ENCODE measurements at regions not wholly inside any gene's neighbourhood (a gene's known extent, or its start where the extent isn't known, plus 50 kb on each side); places are given as distances from the start of the nearest gene placed in this dataset.

DNA sequence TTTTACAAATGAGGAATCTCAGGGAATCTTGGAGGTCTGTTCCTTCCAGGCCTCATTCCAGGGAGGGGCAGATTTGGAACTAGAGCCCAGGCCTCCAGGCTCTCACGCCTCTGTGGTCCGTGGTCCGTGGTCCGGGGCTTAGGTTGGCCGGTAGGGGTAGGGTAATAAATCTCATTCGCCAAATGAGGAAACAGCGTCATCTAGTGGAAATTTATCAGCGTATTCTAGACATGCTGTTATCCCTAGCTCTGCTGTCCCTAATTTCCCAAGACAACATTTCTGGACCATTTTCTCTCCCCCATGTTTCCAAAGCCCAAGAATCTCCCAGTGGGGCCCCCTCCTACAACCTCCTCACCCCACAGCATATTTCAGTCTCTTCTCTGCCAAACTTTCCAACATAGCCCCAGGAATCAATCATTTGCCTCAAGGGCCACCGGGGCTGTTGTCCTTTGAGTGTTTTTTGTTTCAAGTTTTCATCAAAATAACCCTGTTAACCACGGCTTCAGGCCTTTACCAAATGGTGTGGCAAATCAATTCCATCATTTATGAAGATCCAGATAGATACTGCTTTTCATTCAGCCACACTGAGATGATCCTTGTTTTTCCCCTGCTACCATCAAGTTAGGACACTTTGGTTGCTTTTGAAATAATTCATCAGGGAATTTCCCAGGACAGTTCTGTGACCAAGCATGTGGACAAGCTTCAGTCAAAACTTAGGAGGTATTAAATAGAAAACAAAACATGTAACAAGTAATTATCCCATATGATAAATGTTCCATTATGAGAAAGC, 126.8 kb downstream of the ALDH8A1 start:
- Mint-ChIP-seq H3K4me3 (no peak overlapping the region), H3K27me3 (peaks cover 3% of the 10 kb centered on the region), H3K9me3 (peaks cover 2% of the 10 kb centered on the region), H3K36me3 (ENCODE audit: low read depth) (no peaks in the 10 kb centered on the region), H3K27ac (no peak overlapping the region), H3K4me1 (ENCODE audit: low read depth) (no peaks in the 10 kb centered on the region)
- CTCF ChIA-PET = interaction anchor here (0.6 to 3.6 kb wide), 36 partner anchors 8 to 899 kb away, joined by 3 to 36 read pairs (median 4); no protein-coding TSS in a partner anchor
- ATAC-seq (peak; percentile 90), DNase-seq (peak; percentile 51)
- POLR2A ChIA-PET = no interaction called here
- intact Hi-C loops (cut with micrococcal nuclease) = loop anchor here (1.0 to 10.0 kb wide), 4 partner anchors 118 to 698 kb away; no protein-coding TSS in a partner anchor
- TF ChIP-seq, protein P1, sequence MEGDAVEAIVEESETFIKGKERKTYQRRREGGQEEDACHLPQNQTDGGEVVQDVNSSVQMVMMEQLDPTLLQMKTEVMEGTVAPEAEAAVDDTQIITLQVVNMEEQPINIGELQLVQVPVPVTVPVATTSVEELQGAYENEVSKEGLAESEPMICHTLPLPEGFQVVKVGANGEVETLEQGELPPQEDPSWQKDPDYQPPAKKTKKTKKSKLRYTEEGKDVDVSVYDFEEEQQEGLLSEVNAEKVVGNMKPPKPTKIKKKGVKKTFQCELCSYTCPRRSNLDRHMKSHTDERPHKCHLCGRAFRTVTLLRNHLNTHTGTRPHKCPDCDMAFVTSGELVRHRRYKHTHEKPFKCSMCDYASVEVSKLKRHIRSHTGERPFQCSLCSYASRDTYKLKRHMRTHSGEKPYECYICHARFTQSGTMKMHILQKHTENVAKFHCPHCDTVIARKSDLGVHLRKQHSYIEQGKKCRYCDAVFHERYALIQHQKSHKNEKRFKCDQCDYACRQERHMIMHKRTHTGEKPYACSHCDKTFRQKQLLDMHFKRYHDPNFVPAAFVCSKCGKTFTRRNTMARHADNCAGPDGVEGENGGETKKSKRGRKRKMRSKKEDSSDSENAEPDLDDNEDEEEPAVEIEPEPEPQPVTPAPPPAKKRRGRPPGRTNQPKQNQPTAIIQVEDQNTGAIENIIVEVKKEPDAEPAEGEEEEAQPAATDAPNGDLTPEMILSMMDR (IDR thresholded peaks at IDR 0.05) = peak; percentile 93

DNA sequence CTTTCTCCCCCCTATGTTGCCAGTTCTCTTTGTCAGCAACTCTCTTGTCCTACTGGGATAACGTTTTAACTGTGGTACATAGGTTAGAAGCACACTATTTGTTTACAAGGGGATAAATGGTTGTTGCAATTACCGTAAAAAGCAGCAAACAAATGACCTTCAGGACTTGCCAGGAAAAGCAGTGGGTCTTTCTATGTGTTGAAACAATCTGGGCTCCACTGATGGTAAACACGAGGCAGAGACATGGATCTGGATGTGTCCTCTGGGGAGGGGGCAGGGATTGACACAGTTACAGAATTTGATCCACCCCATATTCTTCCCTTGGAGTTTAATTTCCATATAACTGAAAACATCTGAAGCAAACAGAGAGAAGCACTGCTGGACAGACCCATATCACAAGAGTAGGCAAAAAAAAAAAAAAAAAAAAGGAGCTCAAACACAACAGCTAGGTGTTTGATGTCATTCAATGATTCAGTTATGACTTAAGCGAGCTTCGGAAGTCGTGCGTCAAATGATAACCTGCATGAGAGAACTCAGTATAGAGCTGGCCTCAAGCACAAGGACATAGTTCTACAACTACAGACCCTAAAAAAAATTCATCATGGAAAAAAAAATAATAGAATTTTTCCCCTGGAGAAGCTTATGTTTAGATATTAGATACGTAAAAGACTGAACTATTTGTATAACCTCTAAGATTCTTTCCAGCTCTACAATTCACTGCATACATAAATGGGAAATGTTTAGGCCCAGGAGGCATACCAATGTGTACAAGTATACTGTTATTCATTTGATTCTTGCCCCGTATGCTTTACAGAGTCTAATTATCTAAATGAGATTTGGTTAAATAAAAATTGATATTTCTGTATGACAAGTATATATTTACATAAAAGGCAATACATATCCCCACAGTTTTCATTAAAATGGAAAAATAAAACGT, 127.7 kb downstream of the ALDH8A1 start:
- ChIA-PET POLR2A (no interaction called here), CTCF (interaction anchor here (0.8 to 3.6 kb wide), 21 partner anchors 9 to 712 kb away, joined by 3 to 36 read pairs (median 5); no protein-coding TSS in a partner anchor)
- no peaks in the 10 kb centered on the region for H3K36me3 Mint-ChIP-seq (ENCODE audit: low read depth)
- TF ChIP-seq, protein P1 (IDR thresholded peaks at IDR 0.05) = no peak
- DNase-seq (no peak), ATAC-seq (no peak)
- H3K27ac Mint-ChIP-seq = no peak overlapping the region
- no peaks in the 10 kb centered on the region for H3K4me1 Mint-ChIP-seq (ENCODE audit: low read depth)
- H3K27me3 Mint-ChIP-seq = peaks cover 3% of the 10 kb centered on the region
- intact Hi-C loops (cut with micrococcal nuclease) = loop anchor here (2.0 to 10.0 kb wide), 3 partner anchors 119 to 697 kb away; no protein-coding TSS in a partner anchor
- H3K4me3 Mint-ChIP-seq = no peak overlapping the region
- peaks cover 2% of the 10 kb centered on the region for H3K9me3 Mint-ChIP-seq

DNA sequence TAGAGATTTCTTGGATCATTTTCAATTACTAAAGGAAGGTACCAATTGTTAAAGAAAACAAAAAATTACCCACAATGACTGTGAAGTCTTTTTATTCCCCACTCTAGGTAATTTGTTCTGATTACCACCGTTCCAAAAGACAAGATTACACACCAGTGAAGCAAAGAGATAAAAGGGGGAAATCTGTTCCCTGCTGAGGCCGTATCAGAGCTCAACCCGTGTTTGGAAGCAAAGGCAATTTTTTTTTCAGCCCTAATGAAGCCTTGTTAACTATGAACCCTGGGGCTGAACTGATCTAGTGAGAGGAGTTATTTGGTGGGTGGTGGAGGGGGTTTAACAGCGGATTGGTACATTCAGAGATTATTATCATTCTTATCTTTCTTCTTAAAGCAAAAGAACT, 128.5 kb downstream of the ALDH8A1 start:
- Mint-ChIP-seq H3K4me3 (no peak overlapping the region), H3K4me1 (ENCODE audit: low read depth) (no peaks in the 10 kb centered on the region), H3K27ac (no peak overlapping the region), H3K27me3 (peaks cover 3% of the 10 kb centered on the region), H3K9me3 (peaks cover 2% of the 10 kb centered on the region), H3K36me3 (ENCODE audit: low read depth) (no peaks in the 10 kb centered on the region)
- TF ChIP-seq, protein P1 (IDR thresholded peaks at IDR 0.05) = no peak
- intact Hi-C loops (cut with micrococcal nuclease) = loop anchor here (10.0 kb wide), 1 partner anchor 697 kb away; no protein-coding TSS in a partner anchor
- ChIA-PET POLR2A (no interaction called here), CTCF (interaction anchor here (0.8 to 2.2 kb wide), 3 partner anchors 119 to 698 kb away, joined by 4 to 9 read pairs (median 8); no protein-coding TSS in a partner anchor)
- no peak for ATAC-seq
- DNase-seq = no peak

DNA sequence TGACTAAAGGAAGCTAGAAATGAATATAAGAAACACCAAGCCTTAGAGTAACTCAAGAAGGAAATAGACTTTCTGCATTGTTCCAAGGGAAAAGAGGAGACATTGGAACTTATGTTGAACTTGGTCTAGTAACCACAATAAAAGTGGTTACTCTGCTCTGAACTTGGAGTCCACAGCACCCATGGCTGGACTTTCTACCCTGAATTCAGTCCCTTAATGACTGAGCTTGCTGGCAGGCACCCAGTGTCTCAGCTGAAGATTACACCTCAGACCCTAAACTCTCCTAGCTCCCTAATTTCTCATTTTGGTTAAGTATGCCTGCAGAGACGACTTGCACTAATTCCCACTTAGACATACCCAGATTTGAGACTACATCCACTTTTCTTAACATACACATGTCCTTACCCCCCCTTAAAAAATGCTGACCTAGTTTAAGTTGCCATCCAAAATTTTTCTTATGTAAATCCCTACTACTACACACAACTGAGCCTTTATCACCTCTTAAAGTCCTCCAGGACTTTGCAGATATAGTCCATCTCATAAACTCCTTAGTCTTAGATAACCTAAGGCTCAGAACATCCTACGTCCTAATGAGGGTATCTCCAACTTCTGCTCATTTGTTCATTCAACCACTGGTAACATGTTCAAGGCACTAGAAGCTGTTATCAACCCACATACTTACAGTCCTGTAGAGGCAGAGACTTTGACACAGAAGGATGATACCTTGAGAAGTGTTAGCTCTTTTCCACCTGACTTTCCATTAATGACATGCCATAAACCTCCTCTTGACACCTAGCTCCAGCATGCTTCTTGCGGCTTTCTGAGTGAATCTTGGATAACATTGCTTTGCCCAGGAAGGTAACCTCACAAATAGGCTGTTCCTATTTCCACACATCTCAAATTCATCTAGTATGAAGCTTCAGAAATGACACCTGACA, 129.8 kb downstream of the ALDH8A1 start:
- Mint-ChIP-seq H3K36me3 (ENCODE audit: low read depth) (no peaks in the 10 kb centered on the region), H3K4me3 (no peak overlapping the region), H3K27ac (no peak overlapping the region), H3K27me3 (peaks cover 3% of the 10 kb centered on the region), H3K4me1 (ENCODE audit: low read depth) (no peaks in the 10 kb centered on the region), H3K9me3 (no peaks in the 10 kb centered on the region)
- ChIA-PET CTCF (interaction anchor here (0.8 to 2.2 kb wide), 6 partner anchors 9 to 710 kb away, joined by 4 to 9 read pairs (median 6); no protein-coding TSS in a partner anchor), POLR2A (interaction anchor here (0.7 kb wide), 1 partner anchor 187 kb away, joined by 3 read pairs; no protein-coding TSS in a partner anchor)
- DNase-seq (no peak), ATAC-seq (no peak)
- TF ChIP-seq, protein P1 (IDR thresholded peaks at IDR 0.05) = no peak
- intact Hi-C loops (cut with micrococcal nuclease) = loop anchor here (10.0 kb wide), 1 partner anchor 695 kb away; no protein-coding TSS in a partner anchor
